ENCODE measurements at regions not wholly inside any gene's neighbourhood (a gene's known extent, or its start where the extent isn't known, plus 50 kb on each side); places are given as distances from the start of the nearest gene placed in this dataset.

DNA sequence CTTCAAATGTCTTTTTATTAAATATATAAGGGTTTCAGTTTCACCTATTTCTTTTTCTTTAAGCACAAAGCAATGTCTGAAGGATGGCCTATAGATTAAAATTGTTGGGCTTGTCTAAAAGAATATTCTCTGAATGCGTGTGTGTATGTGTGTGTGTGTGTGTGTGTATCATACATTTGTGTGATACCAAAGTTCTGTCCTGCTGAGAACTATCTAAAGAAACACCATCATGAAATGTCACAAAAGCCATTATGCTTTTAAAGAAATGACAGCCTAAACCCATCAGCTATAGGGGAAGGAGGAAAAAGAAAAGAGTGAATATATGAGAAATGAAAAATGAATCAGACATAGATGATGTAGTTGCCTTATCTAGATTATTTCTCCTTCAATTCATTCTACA, 1501.5 kb upstream of the TENM3 start:
- DNase-seq (no peak), FAIRE-seq (no peak)
- TF ChIP-seq, protein P1, sequence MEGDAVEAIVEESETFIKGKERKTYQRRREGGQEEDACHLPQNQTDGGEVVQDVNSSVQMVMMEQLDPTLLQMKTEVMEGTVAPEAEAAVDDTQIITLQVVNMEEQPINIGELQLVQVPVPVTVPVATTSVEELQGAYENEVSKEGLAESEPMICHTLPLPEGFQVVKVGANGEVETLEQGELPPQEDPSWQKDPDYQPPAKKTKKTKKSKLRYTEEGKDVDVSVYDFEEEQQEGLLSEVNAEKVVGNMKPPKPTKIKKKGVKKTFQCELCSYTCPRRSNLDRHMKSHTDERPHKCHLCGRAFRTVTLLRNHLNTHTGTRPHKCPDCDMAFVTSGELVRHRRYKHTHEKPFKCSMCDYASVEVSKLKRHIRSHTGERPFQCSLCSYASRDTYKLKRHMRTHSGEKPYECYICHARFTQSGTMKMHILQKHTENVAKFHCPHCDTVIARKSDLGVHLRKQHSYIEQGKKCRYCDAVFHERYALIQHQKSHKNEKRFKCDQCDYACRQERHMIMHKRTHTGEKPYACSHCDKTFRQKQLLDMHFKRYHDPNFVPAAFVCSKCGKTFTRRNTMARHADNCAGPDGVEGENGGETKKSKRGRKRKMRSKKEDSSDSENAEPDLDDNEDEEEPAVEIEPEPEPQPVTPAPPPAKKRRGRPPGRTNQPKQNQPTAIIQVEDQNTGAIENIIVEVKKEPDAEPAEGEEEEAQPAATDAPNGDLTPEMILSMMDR (IDR thresholded peaks at IDR 0.05; ENCODE audit: borderline replicate concordance, extremely low read depth, insufficient read depth): no peak
- Histone ChIP-seq H3K27me3 (ENCODE audit: control insufficient read depth, insufficient read depth, low read length) (no peaks in the 10 kb centered on the region), H3K9ac (ENCODE audit: low read length in 3 of 3) (no peak overlapping the region), H3K36me3 (ENCODE audit: control insufficient read depth in 2 of 3, insufficient read depth in 3 of 3, low read length in 3 of 3) (no peaks in the 10 kb centered on the region), H3K4me3 (ENCODE audit: low read length in 3 of 3) (no peak overlapping the region), H3K27ac (ENCODE audit: low read depth in 2 of 2, low read length in 2 of 2) (no peak overlapping the region), H3K9me3 (ENCODE audit: control insufficient read depth in 2 of 3, insufficient read depth in 1 of 3, low read length in 3 of 3) (no peaks in the 10 kb centered on the region), H3K4me1 (ENCODE audit: control insufficient read depth in 2 of 3, insufficient read depth in 2 of 3, low read depth in 1 of 3, low read length in 3 of 3) (no peaks in the 10 kb centered on the region)
- intact Hi-C loops (cut with DNase I): no loop called here

DNA sequence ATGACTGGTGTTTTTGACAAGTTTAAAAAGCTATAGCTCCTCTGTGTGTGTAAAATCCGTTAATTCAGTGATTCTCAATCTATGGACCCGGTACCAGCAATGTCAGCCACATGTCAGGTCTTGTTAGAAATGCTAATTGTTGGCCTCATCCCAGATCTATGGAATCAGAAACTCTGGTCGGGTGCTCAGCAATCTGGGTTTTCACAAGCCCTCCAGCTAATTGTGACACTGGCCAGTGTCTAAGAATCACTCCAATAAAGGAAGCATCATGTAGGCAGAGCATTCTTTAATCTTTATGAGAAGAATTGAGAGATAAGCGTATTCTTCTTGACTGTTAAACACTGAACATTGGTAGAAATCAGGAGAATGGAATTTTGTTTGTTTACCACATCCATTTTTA, 1498.2 kb upstream of the TENM3 start:
- no peaks in the 10 kb centered on the region for H3K27me3 ChIP-seq (ENCODE audit: control insufficient read depth, insufficient read depth, low read length)
- DNase-seq (no peak), FAIRE-seq (no peak)
- no peaks in the 10 kb centered on the region for H3K9me3 ChIP-seq (ENCODE audit: control insufficient read depth in 2 of 3, insufficient read depth in 1 of 3, low read length in 3 of 3)
- intact Hi-C loops (cut with DNase I): no loop called here
- H3K4me3 ChIP-seq (ENCODE audit: low read length in 3 of 3): no peak overlapping the region
- H3K27ac ChIP-seq (ENCODE audit: low read depth in 2 of 2, low read length in 2 of 2): no peak overlapping the region
- TF ChIP-seq, protein P1 (IDR thresholded peaks at IDR 0.05; ENCODE audit: borderline replicate concordance, extremely low read depth, insufficient read depth): no peak
- no peaks in the 10 kb centered on the region for H3K36me3 ChIP-seq (ENCODE audit: control insufficient read depth in 2 of 3, insufficient read depth in 3 of 3, low read length in 3 of 3)
- H3K4me1 ChIP-seq (ENCODE audit: control insufficient read depth in 2 of 3, insufficient read depth in 2 of 3, low read depth in 1 of 3, low read length in 3 of 3): no peaks in the 10 kb centered on the region
- H3K9ac ChIP-seq (ENCODE audit: low read length in 3 of 3): no peak overlapping the region

DNA sequence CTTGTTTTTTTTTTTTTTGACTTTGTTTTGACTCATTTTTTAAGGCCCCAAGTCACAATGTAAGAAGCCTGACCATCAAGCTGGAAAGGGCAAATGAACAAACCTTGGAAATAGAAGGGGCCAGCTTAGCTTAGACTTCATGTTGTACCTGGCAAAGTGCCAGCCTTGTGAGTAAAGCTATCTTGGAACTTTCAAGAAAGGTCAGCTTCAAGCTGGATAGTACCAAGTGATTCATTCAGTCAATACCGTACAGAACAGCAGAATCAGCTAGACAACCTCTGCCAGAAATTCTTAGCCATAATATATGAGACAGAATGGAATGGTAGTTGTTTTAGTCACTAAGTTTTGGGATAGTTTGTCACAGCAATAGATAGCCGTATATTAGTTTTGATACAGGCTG, 1492.2 kb upstream of the TENM3 start:
- H3K36me3 ChIP-seq (ENCODE audit: control insufficient read depth in 2 of 3, insufficient read depth in 3 of 3, low read length in 3 of 3): no peaks in the 10 kb centered on the region
- intact Hi-C loops (cut with DNase I): no loop called here
- DNase-seq: no peak
- TF ChIP-seq, protein P1 (IDR thresholded peaks at IDR 0.05; ENCODE audit: borderline replicate concordance, extremely low read depth, insufficient read depth): no peak
- FAIRE-seq: no peak
- H3K27ac ChIP-seq (ENCODE audit: low read depth in 2 of 2, low read length in 2 of 2): no peak overlapping the region
- no peak overlapping the region for H3K4me3 ChIP-seq (ENCODE audit: low read length in 3 of 3)
- no peaks in the 10 kb centered on the region for H3K27me3 ChIP-seq (ENCODE audit: control insufficient read depth, insufficient read depth, low read length)
- no peaks in the 10 kb centered on the region for H3K4me1 ChIP-seq (ENCODE audit: control insufficient read depth in 2 of 3, insufficient read depth in 2 of 3, low read depth in 1 of 3, low read length in 3 of 3)
- H3K9ac ChIP-seq (ENCODE audit: low read length in 3 of 3): no peak overlapping the region
- H3K9me3 ChIP-seq (ENCODE audit: control insufficient read depth in 2 of 3, insufficient read depth in 1 of 3, low read length in 3 of 3): no peaks in the 10 kb centered on the region

DNA sequence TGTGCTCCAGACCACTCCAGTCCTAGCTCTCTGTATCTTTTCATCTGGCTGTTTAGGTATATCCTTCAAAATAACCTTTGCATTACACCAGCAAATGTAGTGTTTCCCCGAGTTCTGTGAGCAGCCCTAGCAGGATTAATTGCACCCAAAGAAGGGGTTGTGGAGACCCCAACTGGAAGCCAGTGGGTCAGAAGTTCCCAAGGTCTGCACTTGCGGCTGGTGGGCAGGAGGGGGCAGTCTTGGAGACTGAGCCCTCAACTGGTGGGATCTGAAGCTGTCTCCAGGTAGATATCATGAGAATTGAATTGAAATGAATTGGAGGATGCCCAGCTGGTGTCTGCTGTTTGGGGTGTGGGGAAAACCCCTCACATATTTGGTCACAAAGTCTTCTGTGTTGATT, 1485.3 kb upstream of the TENM3 start:
- no peak for DNase-seq
- no peak for FAIRE-seq

More for the DNA sequence above, 1485.3 kb upstream of the TENM3 start:
- H3K36me3 ChIP-seq (ENCODE audit: control insufficient read depth in 2 of 3, insufficient read depth in 3 of 3, low read length in 3 of 3): no peaks in the 10 kb centered on the region
- H3K9ac ChIP-seq (ENCODE audit: low read length in 3 of 3): no peak overlapping the region
- no peaks in the 10 kb centered on the region for H3K4me1 ChIP-seq (ENCODE audit: control insufficient read depth in 2 of 3, insufficient read depth in 2 of 3, low read depth in 1 of 3, low read length in 3 of 3)
- TF ChIP-seq, protein P1 (IDR thresholded peaks at IDR 0.05; ENCODE audit: borderline replicate concordance, extremely low read depth, insufficient read depth): no peak
- no peaks in the 10 kb centered on the region for H3K9me3 ChIP-seq (ENCODE audit: control insufficient read depth in 2 of 3, insufficient read depth in 1 of 3, low read length in 3 of 3)
- intact Hi-C loops (cut with DNase I): no loop called here
- H3K27me3 ChIP-seq (ENCODE audit: control insufficient read depth, insufficient read depth, low read length): no peaks in the 10 kb centered on the region
- H3K27ac ChIP-seq (ENCODE audit: low read depth in 2 of 2, low read length in 2 of 2): no peak overlapping the region
- no peak overlapping the region for H3K4me3 ChIP-seq (ENCODE audit: low read length in 3 of 3)

Measured in kidney (tissue), 13 donors.